GM13976 (cell line): ENCODE measurements at regions not wholly inside any gene's neighbourhood (a gene's known extent, or its start where the extent isn't known, plus 50 kb on each side); places are given as distances from the start of the nearest gene placed in this dataset.

Source experiments
- DNase-seq: peaks from one replicate; pipeline ENCODE4 v3.0.0; 2012; ENCODE audit warnings: low spot score
- in situ Hi-C: fragments of 300-500 bp; cut with MboI; formaldehyde crosslinking; loops from one replicate; pipeline ENCODE4 v1.12.0; 2022; ENCODE audit warnings: low sequenced_read_pairs, mixed read lengths, inconsistent platforms; ENCODE audit not compliant: unreplicated experiment
- TF ChIP-seq, protein P1 (sequence below): IDR thresholded peaks from 2 replicates; pipeline ENCODE4 v1.5.1; 2012; ENCODE audit warnings: borderline replicate concordance, mild to moderate bottlenecking; ENCODE audit not compliant: insufficient read depth; ENCODE audit errors: extremely low read depth, missing control alignments, control extremely low read depth

DNA sequence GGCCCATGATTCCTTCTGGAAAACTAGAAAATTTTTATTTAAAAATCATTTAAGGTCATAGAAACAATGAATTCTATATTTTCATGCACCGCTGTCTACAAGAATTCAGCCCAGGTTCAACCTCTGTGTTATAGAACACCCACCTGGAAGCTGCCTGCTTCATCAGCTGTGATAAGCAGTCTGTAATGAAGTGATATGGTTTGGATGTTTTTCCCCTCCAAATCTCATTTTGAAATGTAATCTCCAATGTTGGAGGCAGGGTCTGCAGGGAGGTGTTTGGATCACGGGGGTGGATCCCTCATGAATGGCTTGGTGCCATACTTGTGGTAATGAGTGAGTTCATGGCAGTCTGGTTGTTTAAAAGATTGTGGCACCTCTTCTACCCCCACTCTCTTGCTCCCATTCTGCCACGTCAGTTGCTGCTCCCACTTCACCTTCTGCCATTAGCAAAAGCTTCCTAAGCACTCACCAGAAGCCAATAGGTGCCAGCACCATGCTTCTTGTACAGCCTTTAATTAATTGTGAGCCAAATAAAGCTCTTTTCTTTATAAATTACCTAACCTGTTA, 55.6 kb downstream of the MRPL32 start:
- DNase-seq, result no peak
- TF ChIP-seq, protein P1, sequence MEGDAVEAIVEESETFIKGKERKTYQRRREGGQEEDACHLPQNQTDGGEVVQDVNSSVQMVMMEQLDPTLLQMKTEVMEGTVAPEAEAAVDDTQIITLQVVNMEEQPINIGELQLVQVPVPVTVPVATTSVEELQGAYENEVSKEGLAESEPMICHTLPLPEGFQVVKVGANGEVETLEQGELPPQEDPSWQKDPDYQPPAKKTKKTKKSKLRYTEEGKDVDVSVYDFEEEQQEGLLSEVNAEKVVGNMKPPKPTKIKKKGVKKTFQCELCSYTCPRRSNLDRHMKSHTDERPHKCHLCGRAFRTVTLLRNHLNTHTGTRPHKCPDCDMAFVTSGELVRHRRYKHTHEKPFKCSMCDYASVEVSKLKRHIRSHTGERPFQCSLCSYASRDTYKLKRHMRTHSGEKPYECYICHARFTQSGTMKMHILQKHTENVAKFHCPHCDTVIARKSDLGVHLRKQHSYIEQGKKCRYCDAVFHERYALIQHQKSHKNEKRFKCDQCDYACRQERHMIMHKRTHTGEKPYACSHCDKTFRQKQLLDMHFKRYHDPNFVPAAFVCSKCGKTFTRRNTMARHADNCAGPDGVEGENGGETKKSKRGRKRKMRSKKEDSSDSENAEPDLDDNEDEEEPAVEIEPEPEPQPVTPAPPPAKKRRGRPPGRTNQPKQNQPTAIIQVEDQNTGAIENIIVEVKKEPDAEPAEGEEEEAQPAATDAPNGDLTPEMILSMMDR, result no peak
- in situ Hi-C loops, result no loop called here

DNA sequence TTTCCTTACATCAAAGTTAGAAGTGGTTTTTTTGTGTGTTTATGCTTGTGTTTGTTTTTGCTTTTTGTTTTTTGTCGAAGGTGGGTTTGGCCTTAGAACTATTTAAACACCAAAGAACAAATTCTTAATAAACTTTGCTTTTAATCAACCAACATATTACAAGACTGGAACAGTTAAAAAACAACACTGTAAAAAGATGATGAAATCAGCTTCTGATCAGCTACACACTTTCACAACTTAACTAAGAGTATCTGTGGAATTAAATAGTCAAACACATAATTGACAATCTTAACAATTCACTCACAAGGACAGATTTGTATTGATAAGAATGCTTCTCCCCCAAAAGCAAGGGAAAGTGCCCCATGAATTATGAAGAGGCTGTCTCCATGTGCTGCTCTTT, 58.8 kb downstream of the MRPL32 start:
- in situ Hi-C loops, result no loop called here
- DNase-seq, result no peak
- TF ChIP-seq, protein P1, result no peak

DNA sequence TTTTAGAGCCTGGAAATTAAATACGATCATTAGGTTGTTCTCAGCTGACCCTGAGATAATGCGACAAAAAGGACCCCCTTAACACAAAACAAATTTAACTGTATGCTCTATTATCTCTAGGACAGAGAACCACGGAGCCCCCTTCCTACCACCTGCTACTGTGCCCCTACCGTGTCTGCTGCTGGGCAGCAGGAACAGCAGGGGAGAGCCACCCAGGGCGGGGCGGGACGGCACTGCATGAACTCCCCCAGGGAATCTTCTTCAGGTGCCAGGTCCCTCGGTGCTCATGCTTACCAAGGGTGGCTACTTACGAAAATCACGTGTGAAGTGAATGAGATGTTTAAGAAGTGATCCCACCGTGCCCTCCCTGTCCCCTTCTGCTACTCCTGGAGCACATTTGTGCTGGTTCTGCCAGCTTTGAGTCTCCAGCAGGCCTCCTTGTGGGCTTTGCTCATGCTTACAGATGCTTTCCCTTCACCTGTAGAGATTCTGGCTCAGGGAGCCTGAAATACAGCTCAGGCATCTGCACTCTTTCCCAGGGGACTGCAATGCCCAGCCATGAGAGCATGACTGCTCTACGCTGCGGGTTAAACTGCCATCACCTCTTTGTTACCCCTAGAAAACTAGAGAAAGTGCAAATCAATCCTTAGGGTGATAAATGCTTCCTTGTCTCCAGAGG, 59.9 kb downstream of the MRPL32 start:
- TF ChIP-seq, protein P1, result no peak
- in situ Hi-C loops, result no loop called here
- no peak for DNase-seq

- DNase-seq, result no peak
- in situ Hi-C loops, result no loop called here
- TF ChIP-seq, protein P1, result no peak
Measured at GRCh38 chr7:42993038-42993437, 60.9 kb downstream of the MRPL32 start.

DNA sequence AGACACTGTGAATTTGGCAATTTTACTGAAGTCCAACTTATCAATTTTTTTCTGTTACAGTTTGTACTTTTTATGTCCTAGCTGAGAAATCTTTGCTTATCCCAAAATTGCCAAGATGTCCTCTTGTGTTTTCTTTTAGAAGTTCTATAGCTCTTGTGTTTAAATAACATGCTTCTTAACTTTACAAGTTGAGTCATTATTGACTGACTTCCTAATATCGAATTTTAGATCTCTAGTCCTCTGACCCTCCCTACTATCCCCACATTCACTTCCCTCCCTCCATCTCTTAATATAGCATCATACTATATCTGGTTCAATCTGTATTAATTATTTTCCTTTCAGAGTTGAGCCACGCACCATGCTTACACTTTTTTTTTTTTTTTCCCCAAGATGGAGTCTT, 61.9 kb downstream of the MRPL32 start:
- in situ Hi-C loops, result no loop called here
- TF ChIP-seq, protein P1, result no peak
- DNase-seq, result no peak

DNA sequence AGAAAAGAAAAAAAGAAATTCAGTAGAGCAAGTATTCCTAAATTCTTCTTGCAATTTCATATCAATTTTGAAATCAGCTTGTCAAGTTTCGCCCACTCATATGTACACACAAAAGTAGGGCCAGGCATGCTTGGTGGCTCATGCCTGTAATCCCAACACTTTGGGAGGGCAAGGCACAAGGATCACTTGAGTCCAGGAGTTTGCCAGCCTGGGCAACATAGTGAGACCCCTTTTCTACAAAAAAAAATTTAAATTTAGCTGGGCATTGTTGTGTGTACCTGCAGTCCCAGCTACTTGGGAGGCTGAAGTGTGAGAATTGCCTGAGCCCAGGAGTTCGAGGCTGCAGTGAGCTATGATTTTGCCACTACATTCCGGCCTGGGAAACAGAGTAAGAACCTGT, 65.4 kb downstream of the MRPL32 start:
- TF ChIP-seq, protein P1, result no peak
- no peak for DNase-seq
- in situ Hi-C loops, result no loop called here
